GM12801 (cell line): ENCODE measurements at regions not wholly inside any gene's neighbourhood (a gene's known extent, or its start where the extent isn't known, plus 50 kb on each side); places are given as distances from the start of the nearest gene placed in this dataset.

Source experiments
- TF ChIP-seq, protein P1 (sequence below): IDR thresholded peaks from one replicate; pipeline ENCODE4 v1.5.1; 2011; ENCODE audit warnings: control low read depth; ENCODE audit not compliant: insufficient read length; ENCODE audit errors: extremely low read depth

DNA sequence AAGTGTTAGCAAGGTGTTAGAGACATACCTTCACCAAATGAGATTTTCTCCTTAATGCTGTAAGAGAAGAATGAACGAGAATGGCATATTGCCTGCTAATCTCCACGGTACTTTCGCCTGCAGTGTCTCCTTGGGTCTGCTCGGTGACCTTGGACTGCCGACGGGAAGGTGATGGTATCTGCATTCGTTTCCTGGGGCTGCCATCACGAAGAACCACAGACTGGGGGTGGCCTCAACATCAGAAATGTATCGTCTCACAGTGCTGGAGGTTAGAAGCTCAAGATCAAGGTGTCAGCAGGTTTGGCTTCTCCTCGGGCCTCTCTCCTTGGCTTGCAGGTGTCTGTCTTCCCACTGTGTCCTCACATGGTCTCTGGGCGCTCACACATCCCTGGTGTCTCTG is 86.3 kb upstream of the TNRC6C start:
- TF ChIP-seq, protein P1, sequence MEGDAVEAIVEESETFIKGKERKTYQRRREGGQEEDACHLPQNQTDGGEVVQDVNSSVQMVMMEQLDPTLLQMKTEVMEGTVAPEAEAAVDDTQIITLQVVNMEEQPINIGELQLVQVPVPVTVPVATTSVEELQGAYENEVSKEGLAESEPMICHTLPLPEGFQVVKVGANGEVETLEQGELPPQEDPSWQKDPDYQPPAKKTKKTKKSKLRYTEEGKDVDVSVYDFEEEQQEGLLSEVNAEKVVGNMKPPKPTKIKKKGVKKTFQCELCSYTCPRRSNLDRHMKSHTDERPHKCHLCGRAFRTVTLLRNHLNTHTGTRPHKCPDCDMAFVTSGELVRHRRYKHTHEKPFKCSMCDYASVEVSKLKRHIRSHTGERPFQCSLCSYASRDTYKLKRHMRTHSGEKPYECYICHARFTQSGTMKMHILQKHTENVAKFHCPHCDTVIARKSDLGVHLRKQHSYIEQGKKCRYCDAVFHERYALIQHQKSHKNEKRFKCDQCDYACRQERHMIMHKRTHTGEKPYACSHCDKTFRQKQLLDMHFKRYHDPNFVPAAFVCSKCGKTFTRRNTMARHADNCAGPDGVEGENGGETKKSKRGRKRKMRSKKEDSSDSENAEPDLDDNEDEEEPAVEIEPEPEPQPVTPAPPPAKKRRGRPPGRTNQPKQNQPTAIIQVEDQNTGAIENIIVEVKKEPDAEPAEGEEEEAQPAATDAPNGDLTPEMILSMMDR, result no peak

DNA sequence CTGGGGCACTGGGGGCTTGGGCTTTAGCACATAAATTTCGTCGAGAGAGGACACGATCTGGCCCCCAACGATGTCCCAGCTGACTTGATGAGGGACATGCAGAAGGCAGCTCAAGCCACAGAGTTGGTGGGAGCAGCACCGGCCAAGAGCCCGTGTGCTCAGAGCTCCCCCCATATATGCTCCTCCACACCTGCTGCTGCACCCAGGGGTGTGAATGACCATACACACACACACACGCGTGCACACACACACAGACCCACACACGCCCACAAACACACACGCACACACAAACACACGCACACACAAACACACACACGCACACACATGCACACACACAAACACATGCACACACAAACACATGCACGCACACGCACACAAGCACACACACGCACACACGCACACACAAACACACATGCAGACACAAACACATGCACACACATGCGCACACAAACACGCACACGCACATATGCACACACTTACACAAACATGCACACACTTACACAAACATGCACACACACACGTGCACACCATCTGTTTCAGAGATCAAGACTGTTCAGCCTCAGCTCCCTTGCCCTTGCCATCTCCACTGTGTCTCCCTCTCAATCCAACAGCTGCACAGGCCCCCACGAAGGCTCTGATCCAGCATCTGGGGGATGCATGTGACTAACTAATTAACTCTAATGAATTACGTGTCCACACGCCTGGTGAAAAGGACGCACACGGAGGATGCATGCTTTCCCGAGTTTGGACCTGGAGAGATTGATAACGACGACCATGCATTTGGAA is 85.6 kb upstream of the TNRC6C start:
- TF ChIP-seq, protein P1, result no peak

DNA sequence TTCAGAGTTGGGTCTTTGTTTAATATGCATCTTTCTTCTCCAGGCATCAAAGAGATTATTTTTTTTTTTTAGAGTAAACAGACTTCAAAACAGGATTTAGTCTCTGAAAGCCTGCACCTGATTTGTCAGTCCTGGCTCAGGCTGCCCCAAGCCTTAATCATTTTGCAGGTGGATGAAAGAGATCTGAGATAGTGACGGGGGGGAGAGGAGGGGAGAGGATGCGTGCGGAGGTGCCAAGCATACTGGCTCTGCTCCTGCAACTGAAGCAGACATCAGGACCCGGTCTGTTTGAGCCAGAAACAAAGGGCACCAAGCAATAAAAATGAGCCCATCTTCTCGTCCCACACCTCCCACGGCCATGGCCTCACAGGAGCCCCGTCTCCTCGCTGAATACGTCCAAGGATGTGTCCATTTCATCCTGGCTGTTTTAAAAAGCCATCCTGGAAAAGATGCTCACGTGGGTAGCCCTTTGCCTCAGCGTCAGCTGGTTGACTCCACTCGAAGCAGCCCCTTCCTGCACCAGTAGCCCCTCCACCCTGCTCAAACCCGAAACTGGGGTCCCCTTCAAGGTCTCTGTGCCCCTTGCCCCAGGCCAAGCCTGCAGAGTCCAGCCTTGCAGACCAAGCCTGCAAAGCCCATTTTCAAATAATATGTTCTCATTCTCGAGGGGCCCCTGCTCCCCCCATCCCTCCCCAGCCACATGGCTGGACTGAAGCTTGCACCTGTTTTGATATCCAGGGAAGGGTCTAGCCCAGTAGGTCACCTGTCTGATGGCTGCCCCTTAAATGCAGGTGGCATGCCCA is 84.8 kb upstream of the TNRC6C start:
- TF ChIP-seq, protein P1, result no peak

DNA sequence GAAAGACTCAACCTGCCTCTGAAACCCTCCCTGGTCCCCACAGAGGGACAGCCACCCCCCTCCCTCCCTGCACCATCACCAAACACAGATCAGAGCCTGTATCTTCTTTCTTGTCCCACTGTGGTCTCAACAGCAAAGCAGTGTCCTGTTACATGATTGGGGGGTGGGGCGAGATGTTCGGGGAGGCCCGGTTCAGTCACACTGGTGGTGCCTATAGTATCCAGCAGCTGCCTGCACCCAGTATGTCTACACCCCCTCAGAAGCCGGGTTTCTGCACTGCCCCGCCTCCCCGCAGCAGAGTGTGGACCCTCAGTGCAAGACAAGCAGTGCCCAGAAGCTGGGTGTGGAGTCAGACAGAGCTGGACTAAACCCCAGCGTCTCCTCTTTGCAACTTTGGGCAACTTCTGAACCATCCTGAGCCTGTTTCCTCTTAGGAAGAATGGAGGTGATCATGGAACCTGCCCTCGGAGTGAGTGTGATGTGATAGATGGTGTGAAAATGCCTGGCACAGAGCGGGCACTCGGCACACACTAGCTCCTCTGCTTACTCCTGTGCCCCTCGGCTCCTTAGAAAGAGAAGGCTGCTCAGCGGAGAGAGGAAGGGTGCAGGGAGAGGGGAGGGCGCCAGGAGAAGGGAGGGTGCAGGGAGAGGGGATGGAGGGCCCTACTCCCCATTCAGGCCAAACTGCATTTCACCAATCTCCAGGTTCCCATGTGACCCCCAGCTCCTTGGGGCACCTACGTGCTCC is 84.0 kb upstream of the TNRC6C start:
- TF ChIP-seq, protein P1, result no peak

DNA sequence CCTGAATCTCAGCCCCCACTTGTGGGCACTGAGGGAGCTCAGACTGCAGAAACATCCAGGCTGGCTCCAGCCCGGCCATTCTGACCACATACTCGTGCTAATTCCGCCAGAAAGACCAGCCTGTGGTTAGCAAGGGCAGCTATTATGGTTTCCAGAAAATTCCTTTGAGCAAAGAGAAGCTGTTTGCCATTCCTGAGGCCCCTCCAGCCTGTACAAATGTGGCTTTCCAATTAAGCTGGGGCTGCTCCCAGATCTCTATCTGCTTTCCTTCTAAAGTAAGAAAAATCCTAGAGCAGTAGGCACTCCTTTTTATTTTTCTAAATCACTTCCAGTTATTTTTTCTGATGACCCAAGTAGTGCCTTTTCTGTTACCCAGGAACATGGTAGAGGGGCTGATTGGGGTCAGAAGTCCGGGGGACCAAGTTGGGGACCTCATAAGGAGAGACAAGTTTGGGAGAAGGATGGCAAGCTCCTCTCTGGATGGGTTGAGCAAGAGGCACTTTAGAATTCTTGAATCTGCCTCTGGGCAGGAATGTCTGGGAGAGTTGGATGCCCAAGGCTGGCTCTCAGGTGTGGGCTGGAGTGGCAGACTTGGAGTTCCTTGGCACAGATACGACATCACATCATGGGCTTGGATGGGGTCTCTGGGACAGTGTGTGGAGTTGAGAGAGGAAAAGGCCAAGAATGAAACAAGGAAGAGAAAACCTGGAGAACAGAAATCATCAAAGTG is 83.3 kb upstream of the TNRC6C start:
- TF ChIP-seq, protein P1, result no peak

DNA sequence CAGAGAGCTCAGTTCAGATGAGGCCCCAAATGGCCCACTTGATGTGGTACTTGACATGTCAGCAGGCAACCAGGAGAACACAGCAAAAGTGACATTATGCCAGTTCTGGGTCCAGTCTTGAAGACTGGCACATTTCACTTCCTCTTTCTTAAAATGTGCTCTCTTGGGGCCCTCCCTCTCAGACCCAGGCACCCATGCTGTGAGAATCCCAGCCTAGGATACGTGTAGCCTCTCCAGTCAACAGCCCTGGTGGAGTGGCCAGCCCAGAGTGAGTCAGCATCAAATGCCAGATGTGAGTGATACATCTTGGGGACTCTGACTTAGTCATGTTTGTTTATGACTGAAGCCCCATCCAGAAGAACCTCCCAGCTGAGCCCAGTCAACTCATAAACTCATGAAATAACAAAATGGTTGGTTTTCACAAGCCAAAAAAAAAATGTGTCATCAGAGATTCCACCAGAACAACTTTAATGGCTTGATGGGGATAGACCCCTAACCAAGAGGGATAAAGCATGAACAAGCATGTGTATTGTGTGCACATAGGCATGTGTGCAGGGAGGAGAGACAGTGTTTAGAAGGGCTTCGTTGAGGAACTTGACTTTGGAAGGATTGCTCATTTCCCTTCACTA is 82.5 kb upstream of the TNRC6C start:
- TF ChIP-seq, protein P1, result no peak
